H1 (cell line): ENCODE measurements at regions not wholly inside any gene's neighbourhood (a gene's known extent, or its start where the extent isn't known, plus 50 kb on each side); places are given as distances from the start of the nearest gene placed in this dataset.

ENCODE experiments used
- ATF3 ChIP-seq: IDR thresholded peaks from 2 replicates; pipeline ENCODE4 v1.6.1; 2011; ENCODE audit warnings: low read depth, mild to moderate bottlenecking, low read length; ENCODE audit not compliant: insufficient read depth
- CHD1 ChIP-seq: IDR thresholded peaks from 2 replicates; pipeline ENCODE4 v1.6.1; 2012; ENCODE audit warnings: low read depth, low read length, improper control_type of control experiment
- CTCF ChIP-seq, 3 experiments: IDR thresholded peaks; 1 replicate in 2 of 3; 2 replicates in 1 of 3; pipeline versions ENCODE4 v1.5.1 to v1.6.1; 2011; ENCODE audit warnings: low read length in 3 of 3, mild to moderate bottlenecking in 3 of 3, inconsistent platforms in 2 of 3, low read depth in 1 of 3, moderate library complexity in 1 of 3; ENCODE audit not compliant: insufficient read depth in 1 of 3; ENCODE audit errors: control extremely low read depth in 1 of 3
- HDAC6 ChIP-seq: IDR thresholded peaks from one replicate; pipeline ENCODE4 v1.7.1; 2012; ENCODE audit warnings: low read depth, mild to moderate bottlenecking, inconsistent platforms, low read length, moderate library complexity
- KDM5A ChIP-seq: fragments of 200-600 bp; IDR thresholded peaks from 2 replicates; pipeline ENCODE4 v1.7.1; 2012; ENCODE audit warnings: mild to moderate bottlenecking, low read length, inconsistent platforms, mixed read lengths
- POLR2A ChIP-seq, 2 experiments: IDR thresholded peaks; 1 replicate in 1 of 2; 2 replicates in 1 of 2; pipeline ENCODE4 v1.6.1; 2011; ENCODE audit warnings: low read depth in 2 of 2, low read length in 2 of 2, mild to moderate bottlenecking in 2 of 2; ENCODE audit errors: control extremely low read depth in 1 of 2
- POLR2AphosphoS5 ChIP-seq: IDR thresholded peaks from 2 replicates; pipeline ENCODE4 v1.6.1; 2011; ENCODE audit warnings: low read depth, low read length
- TBP ChIP-seq: IDR thresholded peaks from 2 replicates; pipeline ENCODE4 v1.6.1; 2011; ENCODE audit warnings: low read depth, low read length, improper control_type of control experiment
- TF ChIP-seq, protein P1 (sequence below): IDR thresholded peaks from 2 replicates; pipeline ENCODE4 v1.6.1; 2012; ENCODE audit warnings: low read length, inconsistent platforms

DNA sequence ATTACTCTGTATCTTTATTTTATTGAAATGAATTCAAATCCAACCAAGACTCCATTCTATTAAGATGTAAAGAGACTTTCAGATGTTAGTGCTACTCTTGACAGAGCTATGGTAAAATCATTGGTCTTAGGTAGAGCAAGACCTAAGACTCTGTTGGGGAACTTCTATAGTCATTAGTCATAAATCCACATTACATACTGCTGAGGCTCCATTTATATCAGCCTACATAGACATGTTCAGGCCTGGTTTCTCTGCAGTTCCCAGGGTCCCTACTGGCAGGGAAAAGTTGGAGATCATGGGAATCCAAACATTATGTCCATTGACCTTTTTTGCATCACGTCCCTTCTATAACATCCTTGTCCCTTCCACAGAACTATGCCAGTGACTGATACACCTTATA is 580.4 kb upstream of the ZEB2 start:
- TF ChIP-seq POLR2AphosphoS5 (no peak), HDAC6 (no peak), CHD1 (no peak), POLR2A (IDR thresholded peaks at IDR 0.05; ENCODE audit: control extremely low read depth in 1 of 2, low read depth in 2 of 2, low read length in 2 of 2) (no peak), ATF3 (no peak), CTCF (IDR thresholded peaks at IDR 0.05; ENCODE audit: control extremely low read depth in 1 of 3, insufficient read depth in 1 of 3, low read depth in 1 of 3, low read length in 3 of 3) (no peak), TBP (no peak), KDM5A (no peak)
- TF ChIP-seq, protein P1, sequence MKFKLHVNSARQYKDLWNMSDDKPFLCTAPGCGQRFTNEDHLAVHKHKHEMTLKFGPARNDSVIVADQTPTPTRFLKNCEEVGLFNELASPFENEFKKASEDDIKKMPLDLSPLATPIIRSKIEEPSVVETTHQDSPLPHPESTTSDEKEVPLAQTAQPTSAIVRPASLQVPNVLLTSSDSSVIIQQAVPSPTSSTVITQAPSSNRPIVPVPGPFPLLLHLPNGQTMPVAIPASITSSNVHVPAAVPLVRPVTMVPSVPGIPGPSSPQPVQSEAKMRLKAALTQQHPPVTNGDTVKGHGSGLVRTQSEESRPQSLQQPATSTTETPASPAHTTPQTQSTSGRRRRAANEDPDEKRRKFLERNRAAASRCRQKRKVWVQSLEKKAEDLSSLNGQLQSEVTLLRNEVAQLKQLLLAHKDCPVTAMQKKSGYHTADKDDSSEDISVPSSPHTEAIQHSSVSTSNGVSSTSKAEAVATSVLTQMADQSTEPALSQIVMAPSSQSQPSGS = no peak
